IMR-90 (cell line): ENCODE measurements at regions not wholly inside any gene's neighbourhood (a gene's known extent, or its start where the extent isn't known, plus 50 kb on each side); places are given as distances from the start of the nearest gene placed in this dataset.

ENCODE experiments used
- ATAC-seq: fragments of 200-7000 bp; cut with Tn5 transposase; 2 replicates; pipeline ENCODE4 v1.9.1; 2020; ENCODE audit warnings: low read depth, mild to moderate bottlenecking, moderate library complexity
- BruUV-seq: library from RNA; stranded (reverse); fragments of 400-500 nt; replicated peaks from 2 replicates; lab custom pipeline; 2021; lab: Mats Ljungman, UMichigan
- CTCF ChIA-PET: fragments of 300-600 bp; formaldehyde crosslinking; extraction: SDS; loops from one replicate; lab custom pipeline; 2021; ENCODE audit warnings: antibody characterized with exemption; lab: Yijun Ruan, JAX
- POLR2A ChIA-PET: fragments of 300-600 bp; sonication (Branson Sonifier 250); formaldehyde crosslinking; loops from one replicate; lab custom pipeline; 2022; ENCODE audit warnings: antibody characterized with exemption; ENCODE audit not compliant: unreplicated experiment; lab: Charles Lee
- DNase-seq: peaks from one replicate; pipeline ENCODE4 v3.0.0; 2013
- H2AFZ ChIP-seq: replicated peaks from 2 replicates; pipeline ENCODE3; 2013; ENCODE audit warnings: low read length, mild to moderate bottlenecking; ENCODE audit not compliant: poor library complexity
- H2AK5ac ChIP-seq: 2 replicates; pipeline ENCODE4 v1.6.1; 2013; ENCODE audit warnings: low read depth, low read length, inconsistent platforms
- H2AK9ac ChIP-seq: replicated peaks from 2 replicates; pipeline ENCODE3; 2013; ENCODE audit warnings: mild to moderate bottlenecking, low read depth, low read length, moderate library complexity; ENCODE audit not compliant: poor library complexity
- H2BK120ac ChIP-seq: 2 replicates; pipeline ENCODE4 v1.6.1; 2013; ENCODE audit warnings: low read depth, low read length, inconsistent platforms
- H2BK15ac ChIP-seq: 3 replicates; pipeline ENCODE4 v1.6.1; 2013; ENCODE audit warnings: low read depth, low read length, inconsistent platforms
- H2BK20ac ChIP-seq: 2 replicates; pipeline ENCODE4 v1.6.1; 2013; ENCODE audit warnings: low read depth, mild to moderate bottlenecking, inconsistent platforms, low read length, moderate library complexity
- H2BK5ac ChIP-seq: 2 replicates; pipeline ENCODE4 v1.6.1; 2013; ENCODE audit warnings: mild to moderate bottlenecking, low read depth, low read length, inconsistent platforms; ENCODE audit not compliant: poor library complexity, severe bottlenecking
- H3K14ac ChIP-seq: replicated peaks from 2 replicates; pipeline ENCODE4 v1.6.1; 2013; ENCODE audit warnings: low read depth, low read length, inconsistent platforms
- H3K18ac ChIP-seq: 2 replicates; pipeline ENCODE4 v1.6.1; 2013; ENCODE audit warnings: low read depth, low read length, control low read depth
- H3K23ac ChIP-seq: 2 replicates; pipeline ENCODE4 v1.6.1; 2013; ENCODE audit warnings: low read depth, low read length, inconsistent platforms
- H3K27ac ChIP-seq: 2 replicates; pipeline ENCODE4 v1.5.1; 2013; ENCODE audit warnings: mild to moderate bottlenecking, control low read depth, low read length; ENCODE audit not compliant: insufficient read depth
- H3K27me3 ChIP-seq: 2 replicates; pipeline ENCODE4 v1.6.1; 2013; ENCODE audit warnings: low read length; ENCODE audit not compliant: control insufficient read depth, insufficient read depth
- H3K36me3 ChIP-seq: 2 replicates; pipeline ENCODE4 v1.6.1; 2013; ENCODE audit warnings: low read length, mixed read lengths; ENCODE audit not compliant: control insufficient read depth, insufficient read depth
- H3K4ac ChIP-seq: 2 replicates; pipeline ENCODE4 v1.6.1; 2013; ENCODE audit warnings: low read depth, low read length, inconsistent platforms
- H3K4me1 ChIP-seq: 2 replicates; pipeline ENCODE4 v1.6.1; 2013; ENCODE audit warnings: low read length, mixed read lengths; ENCODE audit not compliant: control insufficient read depth, insufficient read depth
- H3K4me2 ChIP-seq: 2 replicates; pipeline ENCODE4 v1.6.1; 2013; ENCODE audit warnings: low read depth, mild to moderate bottlenecking, control low read depth, low read length, moderate library complexity
- H3K4me3 ChIP-seq: 2 replicates; pipeline ENCODE4 v1.5.1; 2013; ENCODE audit warnings: low read depth, mild to moderate bottlenecking, control low read depth, low read length, moderate library complexity; ENCODE audit not compliant: insufficient read depth
- H3K56ac ChIP-seq: 2 replicates; pipeline ENCODE4 v1.6.1; 2013; ENCODE audit warnings: low read length, inconsistent platforms; ENCODE audit not compliant: insufficient read depth; ENCODE audit errors: extremely low read depth
- H3K79me1 ChIP-seq, 2 experiments: 2 replicates each; pipeline ENCODE4 v1.6.1; 2013; ENCODE audit warnings: low read length in 2 of 2, inconsistent platforms in 1 of 2, low read depth in 1 of 2
- H3K9ac ChIP-seq: 2 replicates; pipeline ENCODE4 v1.6.1; 2013; ENCODE audit warnings: low read depth, low read length, control low read depth
- H3K9me1 ChIP-seq: 2 replicates; pipeline ENCODE4 v1.6.1; 2013; ENCODE audit warnings: low read length, inconsistent platforms; ENCODE audit not compliant: insufficient read depth
- H3K9me3 ChIP-seq: 2 replicates; pipeline ENCODE4 v1.6.1; 2013; ENCODE audit warnings: low read length; ENCODE audit not compliant: control insufficient read depth, insufficient read depth
- H4K20me1 ChIP-seq: 2 replicates; pipeline ENCODE4 v1.6.1; 2013; ENCODE audit warnings: low read length, inconsistent platforms; ENCODE audit not compliant: insufficient read depth
- H4K5ac ChIP-seq: 2 replicates; pipeline ENCODE4 v1.6.1; 2013; ENCODE audit warnings: mild to moderate bottlenecking, low read depth, low read length, control low read depth
- H4K8ac ChIP-seq, 2 experiments: 2 replicates each; pipeline ENCODE4 v1.6.1; 2013; ENCODE audit warnings: low read depth in 2 of 2, low read length in 2 of 2, control low read depth in 1 of 2, inconsistent platforms in 1 of 2
- H4K91ac ChIP-seq: 2 replicates; pipeline ENCODE4 v1.6.1; 2013; ENCODE audit warnings: low read depth, low read length, inconsistent platforms; ENCODE audit not compliant: insufficient read depth
- CEBPB ChIP-seq: IDR thresholded peaks from 2 replicates; pipeline ENCODE4 v1.6.1; 2012; ENCODE audit warnings: low read depth, low read length, improper control_type of control experiment
- ELK1 ChIP-seq: fragments of 150-350 bp; IDR thresholded peaks from 2 replicates; pipeline ENCODE4 v1.6.1; 2016; ENCODE audit warnings: low read depth, mild to moderate bottlenecking, low read length, moderate library complexity, borderline replicate concordance
- FOS ChIP-seq: fragments of 150-350 bp; IDR thresholded peaks from 2 replicates; pipeline ENCODE4 v1.6.1; 2016; ENCODE audit warnings: low read depth, low read length
- MAZ ChIP-seq: IDR thresholded peaks from 2 replicates; pipeline ENCODE4 v1.6.1; 2012; ENCODE audit warnings: low read depth, mild to moderate bottlenecking, low read length, improper control_type of control experiment, moderate library complexity, borderline replicate concordance
- MXI1 ChIP-seq: IDR thresholded peaks from 2 replicates; pipeline ENCODE4 v1.6.1; 2012; ENCODE audit warnings: low read depth, mild to moderate bottlenecking, low read length, moderate library complexity, borderline replicate concordance
- NFE2L2 ChIP-seq: fragments of 150-350 bp; IDR thresholded peaks from 2 replicates; pipeline ENCODE4 v1.6.1; 2016; ENCODE audit warnings: low read depth, mild to moderate bottlenecking, low read length
- SMC3 ChIP-seq: fragments of 150-350 bp; IDR thresholded peaks from 2 replicates; pipeline ENCODE4 v1.6.1; 2016; ENCODE audit warnings: low read depth, mild to moderate bottlenecking, antibody characterized with exemption, low read length, moderate library complexity
- WGBS, 2 experiments: methylation state at CpG; one replicate each; pipeline versions ENCODE4 v1.1.5 to v1.1.7; 2013; ENCODE audit warnings: missing lambda C conversion rate in 2 of 2; ENCODE audit not compliant: insufficient read length in 1 of 2; ENCODE audit errors: extremely low coverage in 2 of 2; 5-methylcytosine and 5-hydroxymethylcytosine counted together
- dilution Hi-C: fragments of 300-500 bp; cut with HindIII; formaldehyde crosslinking; loops from one replicate; pipeline ENCODE4 v1.14.3; 2018; ENCODE audit warnings: low sequenced_read_pairs; ENCODE audit not compliant: unreplicated experiment
- in situ Hi-C: fragments of 300-500 bp; cut with MboI; formaldehyde crosslinking; loops from 3 replicates; pipeline ENCODE4 v1.14.3; 2019; ENCODE audit warnings: low sequenced_read_pairs, inconsistent platforms, mixed read lengths
- intact Hi-C: fragments of 100-400 bp; cut with micrococcal nuclease; formaldehyde crosslinking; loops from 2 replicates; pipeline ENCODE4 v1.10.0; 2022

DNA sequence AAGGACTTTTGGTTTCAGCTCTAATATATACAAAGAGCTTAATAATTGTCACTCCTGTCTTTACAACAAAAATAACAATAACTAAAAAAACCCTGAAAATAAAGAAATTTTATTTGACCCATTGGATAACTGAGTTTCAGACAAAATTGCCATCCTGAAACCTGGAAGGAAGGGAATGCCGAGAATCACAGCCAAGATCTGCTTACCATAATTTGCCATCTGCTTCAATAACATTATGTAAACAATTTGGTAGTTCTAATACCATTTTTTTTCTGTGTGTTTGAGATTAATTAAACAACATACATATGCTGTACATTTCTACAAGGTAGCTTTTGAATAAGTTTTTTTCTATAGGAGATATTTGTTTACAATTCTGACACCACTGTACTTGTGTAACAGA, 596.3 kb upstream of the MGAT4C start:
- H2AK9ac ChIP-seq: no peak overlapping the region
- H3K18ac ChIP-seq: no peak overlapping the region
- dilution Hi-C loops: no loop called here
- CTCF ChIA-PET: no interaction called here
- H3K36me3 ChIP-seq: no peaks in the 10 kb centered on the region
- intact Hi-C loops: no loop called here
- H2BK20ac ChIP-seq: no peak overlapping the region
- no peak overlapping the region for H3K4me2 ChIP-seq
- in situ Hi-C loops: no loop called here
- no peak for TF ChIP-seq ELK1
- TF ChIP-seq FOS: no peak
- TF ChIP-seq MAZ: no peak
- no peak for TF ChIP-seq NFE2L2
- no peak for TF ChIP-seq MXI1
- no peak for TF ChIP-seq CEBPB
- no peak for TF ChIP-seq SMC3
- H3K23ac ChIP-seq: no peak overlapping the region
- H3K9ac ChIP-seq: no peak overlapping the region
- WGBS, 2 experiments: no CpG with 5 or more reads among the region's 1 CpG
- H3K56ac ChIP-seq: no peak overlapping the region
- ATAC-seq (no peak), DNase-seq (no peak)
- no peaks in the 10 kb centered on the region for H3K79me1 ChIP-seq
- no peak overlapping the region for H2BK15ac ChIP-seq
- no peaks in the 10 kb centered on the region for H3K27me3 ChIP-seq
- H3K14ac ChIP-seq: no peak overlapping the region
- H4K5ac ChIP-seq: no peak overlapping the region
- H3K4ac ChIP-seq: no peak overlapping the region
- POLR2A ChIA-PET: no interaction called here
- no peaks in the 10 kb centered on the region for H3K9me3 ChIP-seq
- H2AK5ac ChIP-seq: no peak overlapping the region
- H3K27ac ChIP-seq: no peak overlapping the region
- BruUV-seq: no TSS peak
- no peaks in the 10 kb centered on the region for H3K9me1 ChIP-seq
- no peak overlapping the region for H2BK5ac ChIP-seq
- H3K4me1 ChIP-seq: no peaks in the 10 kb centered on the region
- H4K20me1 ChIP-seq: no peaks in the 10 kb centered on the region
- H4K91ac ChIP-seq: no peak overlapping the region
- H2AFZ ChIP-seq: no peak overlapping the region
- no peak overlapping the region for H2BK120ac ChIP-seq
- H3K4me3 ChIP-seq: no peak overlapping the region
- no peak overlapping the region for H4K8ac ChIP-seq
